Esophagus (tissue), 2 donors: ENCODE measurements at regions not wholly inside any gene's neighbourhood (a gene's known extent, or its start where the extent isn't known, plus 50 kb on each side); places are given as distances from the start of the nearest gene placed in this dataset.

Experiments used
- H3K27ac ChIP-seq, 2 donors: one replicate each; pipeline ENCODE4 v1.5.1; 2013; ENCODE audit warnings: low read depth in 2 of 2, mild to moderate bottlenecking in 2 of 2, inconsistent platforms in 1 of 2, low read length in 1 of 2, moderate library complexity in 1 of 2
- H3K27me3 ChIP-seq, 2 donors: one replicate each; pipeline ENCODE4 v1.6.1; 2013; ENCODE audit warnings: low read length in 2 of 2, control low read depth in 1 of 2, mild to moderate bottlenecking in 1 of 2; ENCODE audit not compliant: insufficient read depth in 2 of 2, control insufficient read depth in 1 of 2
- H3K36me3 ChIP-seq, 2 donors: one replicate each; pipeline ENCODE4 v1.6.1; 2013; ENCODE audit warnings: low read length in 1 of 2; ENCODE audit not compliant: control insufficient read depth in 2 of 2, insufficient read depth in 2 of 2
- H3K4me1 ChIP-seq, 2 donors: one replicate each; pipeline ENCODE4 v1.6.1; 2013; ENCODE audit warnings: low read length in 1 of 2; ENCODE audit not compliant: control insufficient read depth in 2 of 2, insufficient read depth in 2 of 2
- H3K4me3 ChIP-seq, 2 donors: one replicate each; pipeline ENCODE4 v1.5.1; 2013; ENCODE audit warnings: low read length in 2 of 2, mild to moderate bottlenecking in 2 of 2, low read depth in 1 of 2, moderate library complexity in 1 of 2
- H3K9me3 ChIP-seq, 2 donors: one replicate each; pipeline ENCODE4 v1.6.1; 2013; ENCODE audit warnings: mild to moderate bottlenecking in 2 of 2, low read depth in 1 of 2, low read length in 1 of 2, moderate library complexity in 1 of 2; ENCODE audit not compliant: control insufficient read depth in 2 of 2, insufficient read depth in 1 of 2
- WGBS, 2 donors: extraction: QIAGEN DNeasy Blood & Tissue Kit; methylation state at CpG; one replicate each; pipeline ENCODE4 v1.1.7; 2013; 5-methylcytosine and 5-hydroxymethylcytosine counted together
- donor health status: healthy with polysubstance abuse.
- donor health status: Bipolar disorder and iron deficiency.

GRCh38 chr21:26282058-26282457 lies 111.5 kb upstream of the APP start:
- no peaks in the 10 kb centered on the region for H3K9me3 ChIP-seq
- no peaks in the 10 kb centered on the region for H3K4me1 ChIP-seq
- no peak overlapping the region for H3K27ac ChIP-seq
- no peaks in the 10 kb centered on the region for H3K27me3 ChIP-seq
- H3K36me3 ChIP-seq: no peaks in the 10 kb centered on the region
- no peak overlapping the region for H3K4me3 ChIP-seq
- 49 to 51% methylated on average over 4 of the region's 4 CpGs for WGBS, 2 donors

- no peaks in the 10 kb centered on the region for H3K27me3 ChIP-seq
- no peak overlapping the region for H3K27ac ChIP-seq
- WGBS, 2 donors: 91 to 92% methylated on average over 2 of the region's 2 CpGs
- H3K36me3 ChIP-seq: no peaks in the 10 kb centered on the region
- H3K9me3 ChIP-seq: no peaks in the 10 kb centered on the region
- no peak overlapping the region for H3K4me3 ChIP-seq
- no peaks in the 10 kb centered on the region for H3K4me1 ChIP-seq
These were observed 110.9 kb upstream of the APP start for GRCh38 chr21:26281506-26281905.

GRCh38 chr21:26280775-26281174 lies 110.2 kb upstream of the APP start:
- no peaks in the 10 kb centered on the region for H3K9me3 ChIP-seq
- H3K36me3 ChIP-seq: no peaks in the 10 kb centered on the region
- WGBS, 2 donors: 19 to 33% methylated on average over 3 of the region's 3 CpGs
- no peak overlapping the region for H3K27ac ChIP-seq
- H3K4me3 ChIP-seq: no peak overlapping the region
- H3K4me1 ChIP-seq: no peaks in the 10 kb centered on the region
- H3K27me3 ChIP-seq: no peaks in the 10 kb centered on the region

- Histone ChIP-seq H3K27ac (no peak overlapping the region), H3K9me3 (peaks cover 0 to under 1% of the 10 kb centered on the region in 2 donors), H3K36me3 (no peaks in the 10 kb centered on the region), H3K4me1 (no peaks in the 10 kb centered on the region), H3K4me3 (no peak overlapping the region), H3K27me3 (no peaks in the 10 kb centered on the region)
- WGBS, 2 donors: 86 to 87% methylated on average over 5 of the region's 5 CpGs
These were observed 109.6 kb upstream of the APP start for GRCh38 chr21:26280148-26280547.

GRCh38 chr21:26275801-26276200 lies 105.2 kb upstream of the APP start:
- WGBS, 2 donors: 46 to 53% methylated on average over 1 of the region's 1 CpG

GRCh38 chr21:26273686-26274313 lies 103.2 kb upstream of the APP start:
- Histone ChIP-seq H3K27ac (no peak overlapping the region), H3K4me1 (no peaks in the 10 kb centered on the region), H3K4me3 (no peak overlapping the region), H3K27me3 (no peaks in the 10 kb centered on the region), H3K36me3 (no peaks in the 10 kb centered on the region), H3K9me3 (peaks cover 0 to 3% of the 10 kb centered on the region in 2 donors)

More at GRCh38 chr21:26275801-26276200, 105.2 kb upstream of the APP start:
- no peak overlapping the region for H3K4me3 ChIP-seq
- H3K36me3 ChIP-seq: no peaks in the 10 kb centered on the region
- peaks cover 0 to 3% of the 10 kb centered on the region in 2 donors for H3K9me3 ChIP-seq
- H3K27me3 ChIP-seq: no peaks in the 10 kb centered on the region
- no peaks in the 10 kb centered on the region for H3K4me1 ChIP-seq
- H3K27ac ChIP-seq: no peak overlapping the region

- H3K36me3 ChIP-seq: no peaks in the 10 kb centered on the region
- H3K4me1 ChIP-seq: no peaks in the 10 kb centered on the region
- H3K27me3 ChIP-seq: no peaks in the 10 kb centered on the region
- H3K9me3 ChIP-seq: no peaks in the 10 kb centered on the region
- no peak overlapping the region for H3K27ac ChIP-seq
- 64 to 87% methylated on average over 4 of the region's 4 CpGs for WGBS, 2 donors
- H3K4me3 ChIP-seq: no peak overlapping the region
These were observed 96.8 kb upstream of the APP start for GRCh38 chr21:26267389-26267788.

- no peaks in the 10 kb centered on the region for H3K27me3 ChIP-seq
- H3K4me3 ChIP-seq: no peak overlapping the region
- H3K4me1 ChIP-seq: no peaks in the 10 kb centered on the region
- H3K36me3 ChIP-seq: no peaks in the 10 kb centered on the region
- H3K9me3 ChIP-seq: no peaks in the 10 kb centered on the region
- H3K27ac ChIP-seq: no peak overlapping the region
- WGBS, 2 donors: 94 to 95% methylated on average over 1 of the region's 1 CpG
These were observed 75.5 kb upstream of the APP start for GRCh38 chr21:26246073-26246472.

GRCh38 chr21:26245428-26245827 lies 74.9 kb upstream of the APP start:
- Histone ChIP-seq H3K27me3 (no peaks in the 10 kb centered on the region), H3K9me3 (no peaks in the 10 kb centered on the region), H3K27ac (no peak overlapping the region), H3K36me3 (no peaks in the 10 kb centered on the region), H3K4me3 (no peak overlapping the region), H3K4me1 (no peaks in the 10 kb centered on the region)
- WGBS, 2 donors: 79 to 82% methylated on average over 2 of the region's 2 CpGs

GRCh38 chr21:26238646-26239045 lies 68.1 kb upstream of the APP start:
- H3K36me3 ChIP-seq: no peaks in the 10 kb centered on the region
- no peaks in the 10 kb centered on the region for H3K9me3 ChIP-seq
- 79 to 84% methylated on average over 3 of the region's 3 CpGs for WGBS, 2 donors
- no peak overlapping the region for H3K4me3 ChIP-seq
- H3K4me1 ChIP-seq: no peaks in the 10 kb centered on the region
- no peak overlapping the region for H3K27ac ChIP-seq
- H3K27me3 ChIP-seq: no peaks in the 10 kb centered on the region
